Activated gamma-delta T cell treated with Interleukin-2 at 50 U/mL for 16 hours (primary cell): ENCODE measurements at regions not wholly inside any gene's neighbourhood (a gene's known extent, or its start where the extent isn't known, plus 50 kb on each side); places are given as distances from the start of the nearest gene placed in this dataset.

Experiments
- DNase-seq: peaks from one replicate; pipeline ENCODE4 v3.0.0-alpha.2; 2020

DNA sequence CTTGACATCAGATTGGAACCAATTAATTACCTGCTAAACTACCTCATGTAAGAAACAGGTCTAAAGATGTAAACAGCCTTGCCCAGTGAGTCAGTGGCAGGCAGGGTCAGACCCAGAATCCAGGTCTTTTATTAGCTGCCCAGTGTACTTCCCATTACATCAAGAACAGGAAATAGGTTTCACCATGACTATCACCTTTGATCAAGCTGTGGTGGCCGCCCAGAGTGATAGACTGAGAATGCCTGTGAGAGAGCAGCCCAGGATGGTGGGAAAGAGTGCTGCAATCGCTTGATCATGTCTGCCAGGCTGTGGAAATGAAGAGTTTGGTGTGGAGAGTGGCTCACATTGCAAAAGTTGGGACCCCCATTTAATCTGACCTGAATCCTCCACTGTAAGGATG, 61.3 kb upstream of the PIAS1 start:
- no peak for DNase-seq

DNA sequence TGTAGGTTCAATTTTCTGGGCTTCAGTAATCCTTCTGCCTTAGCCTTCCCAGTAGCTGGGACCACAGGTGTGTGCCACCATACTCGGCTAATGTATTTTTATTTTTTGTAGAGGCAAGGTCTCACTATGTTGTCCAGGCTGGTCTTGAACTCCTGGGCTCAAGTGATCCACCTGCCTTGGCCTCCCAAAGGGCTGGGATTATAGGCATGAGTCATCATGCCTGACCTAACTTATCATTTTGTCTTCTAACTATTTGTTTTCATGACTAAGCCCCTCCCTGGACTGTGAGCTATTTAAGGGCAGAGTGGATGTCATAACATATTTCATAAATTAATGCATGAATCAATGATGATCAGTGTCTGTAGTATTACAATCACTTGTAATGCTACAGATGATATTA, 56.1 kb upstream of the PIAS1 start:
- DNase-seq: no peak

DNA sequence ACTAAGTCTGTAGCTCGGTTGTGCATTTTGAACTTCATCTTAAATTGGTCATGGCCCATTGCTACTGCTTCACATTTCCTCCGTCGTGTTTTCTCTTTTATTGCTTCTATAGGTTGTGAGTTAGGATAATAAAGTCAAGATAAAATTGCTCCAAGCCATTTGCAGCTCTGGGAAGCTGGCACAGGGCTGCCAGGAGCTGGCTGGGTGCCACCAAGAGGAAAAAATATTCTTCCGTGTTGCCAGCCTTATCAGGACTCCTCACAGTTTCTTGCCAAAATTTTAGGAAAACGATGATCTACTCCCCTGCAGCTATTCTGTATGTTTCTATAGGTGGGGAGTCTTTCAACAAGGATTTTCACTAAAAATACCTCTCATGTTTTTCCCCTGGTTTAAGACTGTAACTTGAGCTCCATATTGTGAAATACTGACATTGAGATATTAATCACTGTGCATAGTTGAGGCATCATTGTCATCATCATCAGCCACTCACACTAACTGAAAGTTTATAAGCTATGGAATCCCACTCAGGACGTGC, 55.4 kb upstream of the PIAS1 start:
- no peak for DNase-seq

DNA sequence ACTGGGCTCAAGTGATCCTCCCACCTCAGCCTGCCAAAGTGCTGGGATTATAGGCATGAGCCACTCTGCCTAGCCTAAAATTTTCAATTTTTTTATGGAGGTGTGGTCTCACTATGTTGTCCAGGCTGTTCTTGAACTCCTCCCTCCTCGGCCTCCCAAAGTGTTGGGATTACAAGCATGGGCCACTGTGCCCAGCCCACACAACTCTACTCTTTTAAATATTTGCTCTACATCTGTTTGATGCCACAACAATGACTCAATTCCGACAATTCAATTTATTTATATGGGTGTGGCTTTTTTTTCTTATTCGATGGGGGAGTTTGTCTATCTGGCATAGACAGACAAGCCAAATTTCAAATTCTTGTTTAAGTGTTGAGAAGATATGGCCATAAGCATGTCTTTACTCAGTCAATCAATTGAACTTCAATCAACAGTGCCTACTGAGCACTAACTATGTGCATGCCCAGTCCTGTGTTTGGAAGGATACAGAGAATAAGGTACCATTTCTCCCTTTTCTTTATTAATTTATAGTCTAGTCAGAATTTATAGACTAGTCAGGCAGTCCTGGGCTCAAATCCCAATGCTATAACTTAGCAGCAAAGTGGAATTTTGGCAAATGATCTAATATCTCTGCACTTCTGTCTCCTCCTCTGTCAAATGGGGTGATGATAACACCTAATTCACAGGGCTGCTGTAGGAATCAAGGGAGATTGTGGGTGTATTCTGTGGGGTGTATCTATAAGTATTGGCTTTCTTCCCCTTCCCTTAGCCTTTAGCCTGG, 54.6 kb upstream of the PIAS1 start:
- DNase-seq: no peak

DNA sequence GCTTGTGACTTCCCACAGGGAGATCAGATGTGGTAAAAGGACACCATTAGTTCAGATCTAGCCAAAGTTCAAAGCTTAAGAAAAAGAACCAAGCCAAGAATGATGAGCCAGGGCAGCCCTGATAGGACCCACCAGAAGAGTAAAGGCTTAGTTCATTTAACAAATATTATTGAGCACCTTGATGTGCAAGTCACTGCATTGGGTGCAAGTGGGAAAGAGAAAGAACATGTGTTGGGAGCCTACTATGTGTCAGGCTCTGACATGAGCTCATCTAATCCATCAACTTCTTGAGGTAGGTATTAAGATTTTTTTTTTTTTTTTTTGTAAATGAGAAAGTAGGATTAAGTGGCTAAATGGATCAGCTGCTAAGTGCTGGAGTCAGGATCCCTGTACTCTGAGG, 53.4 kb upstream of the PIAS1 start:
- DNase-seq: no peak

DNA sequence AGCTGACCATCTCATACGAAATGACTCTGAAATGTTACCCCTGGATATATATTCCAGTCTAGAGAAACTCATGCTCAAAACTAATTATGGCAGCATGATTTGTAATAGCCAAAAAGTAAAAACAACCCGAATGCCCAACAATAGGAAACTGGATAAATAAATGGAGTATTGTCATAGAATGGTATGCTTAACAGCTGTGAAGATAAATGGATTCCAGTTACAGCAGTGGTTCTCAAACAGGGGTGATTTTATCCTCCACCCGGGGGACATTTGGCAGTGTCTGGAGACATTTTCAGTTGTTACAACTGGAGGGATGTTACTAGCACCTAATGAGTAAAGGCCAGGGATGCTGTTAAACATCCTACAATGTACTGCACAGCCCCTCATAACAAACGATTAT, 52.3 kb upstream of the PIAS1 start:
- DNase-seq: no peak

DNA sequence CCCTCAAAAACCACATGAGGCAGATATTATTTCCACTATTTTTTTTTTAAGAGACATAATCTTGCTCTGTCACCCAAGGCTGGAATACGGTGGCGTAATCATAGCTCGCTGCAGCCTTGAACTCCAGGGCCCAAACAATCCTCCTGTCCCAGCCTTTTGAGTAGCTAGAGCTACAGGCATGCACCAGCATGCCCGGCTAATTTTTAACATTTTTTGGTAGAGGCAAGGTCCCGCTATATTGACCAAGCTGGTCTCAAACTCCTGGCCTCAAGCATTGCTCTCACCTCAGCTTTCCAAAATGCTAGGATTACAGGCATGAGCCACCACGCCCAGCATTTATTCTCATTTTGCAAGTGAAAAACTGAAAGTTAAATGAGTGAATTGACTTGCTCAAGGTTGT, 50.8 kb upstream of the PIAS1 start:
- no peak for DNase-seq
